Neural cell (in vitro differentiated cells): ENCODE measurements at regions not wholly inside any gene's neighbourhood (a gene's known extent, or its start where the extent isn't known, plus 50 kb on each side); places are given as distances from the start of the nearest gene placed in this dataset.

ENCODE experiments used
- CTCF ChIP-seq: fragments of 450-650 bp; IDR thresholded peaks from 2 replicates; pipeline ENCODE4 v1.5.1; 2014; ENCODE audit warnings: antibody characterized with exemption, mild to moderate bottlenecking, moderate library complexity; ENCODE audit not compliant: poor library complexity, severe bottlenecking
- EP300 ChIP-seq: fragments of 450-650 bp; conservative IDR thresholded peaks from 2 replicates; pipeline ENCODE4 v1.6.1; 2014; ENCODE audit warnings: antibody characterized with exemption, mild to moderate bottlenecking, moderate library complexity; ENCODE audit not compliant: poor library complexity, severe bottlenecking
- EZH2 ChIP-seq: fragments of 200-600, 300-800 bp; shearing (Covaris generic), sonication (generic); IDR thresholded peaks from 2 replicates; pipeline ENCODE4 v1.6.1; 2014; ENCODE audit warnings: antibody characterized with exemption, low read length, borderline replicate concordance, mild to moderate bottlenecking; ENCODE audit not compliant: insufficient read depth, poor library complexity, severe bottlenecking
- MXI1 ChIP-seq: fragments of 450-650 bp; conservative IDR thresholded peaks from 2 replicates; pipeline ENCODE4 v1.6.1; 2014; ENCODE audit warnings: antibody characterized with exemption, mild to moderate bottlenecking; ENCODE audit not compliant: poor library complexity, severe bottlenecking
- POLR2AphosphoS5 ChIP-seq: IDR thresholded peaks from 2 replicates; pipeline ENCODE4 v1.6.1; 2012
- RAD21 ChIP-seq: fragments of 450-650 bp; conservative IDR thresholded peaks from 2 replicates; pipeline ENCODE4 v1.6.1; 2014; ENCODE audit warnings: antibody characterized with exemption, mild to moderate bottlenecking, moderate library complexity
- REST ChIP-seq: IDR thresholded peaks from 2 replicates; pipeline ENCODE4 v1.6.1; 2012; ENCODE audit warnings: borderline replicate concordance
- SMC3 ChIP-seq: fragments of 450-650 bp; conservative IDR thresholded peaks from 2 replicates; pipeline ENCODE4 v1.6.1; 2014; ENCODE audit warnings: antibody characterized with exemption, mild to moderate bottlenecking, moderate library complexity; ENCODE audit not compliant: poor library complexity
- TAF1 ChIP-seq: IDR thresholded peaks from 2 replicates; pipeline ENCODE4 v1.6.1; 2012; ENCODE audit warnings: low read depth

GRCh38 chr18:39655341-39655740, 2089.7 kb upstream of the CELF4 start:
- TF ChIP-seq CTCF (no peak), EZH2 (no peak), MXI1 (no peak), SMC3 (no peak), POLR2AphosphoS5 (no peak), TAF1 (no peak), EP300 (no peak), REST (no peak), RAD21 (no peak)
